ENCODE measurements at regions not wholly inside any gene's neighbourhood (a gene's known extent, or its start where the extent isn't known, plus 50 kb on each side); places are given as distances from the start of the nearest gene placed in this dataset.

- no peak for TF ChIP-seq CTCF (IDR thresholded peaks at IDR 0.05; ENCODE audit: unreplicated experiment)
- Mint-ChIP-seq H3K4me3 (ENCODE audit: low read depth, unreplicated experiment) (no peak overlapping the region), H3K36me3 (ENCODE audit: insufficient read depth, unreplicated experiment) (no peaks in the 10 kb centered on the region), H3K4me1 (ENCODE audit: low read depth, unreplicated experiment) (no peaks in the 10 kb centered on the region), H3K27ac (ENCODE audit: unreplicated experiment) (no peak overlapping the region), H3K27me3 (ENCODE audit: unreplicated experiment) (no peaks in the 10 kb centered on the region), H3K9me3 (ENCODE audit: low read depth, unreplicated experiment) (peaks cover 2% of the 10 kb centered on the region)
- intact Hi-C loops (cut with micrococcal nuclease; ENCODE audit: unreplicated experiment): no loop called here
- BruUV-seq (replicated peaks): no TSS peak
- no peak for DNase-seq
- CTCF ChIA-PET: interaction anchor here (0.7 kb wide), 1 partner anchor 591 kb away, joined by 6 read pairs; no protein-coding TSS in a partner anchor
Measured at GRCh38 chr5:26245321-26245720, 793.1 kb downstream of the CDH9 start.

- Mint-ChIP-seq H3K27me3 (ENCODE audit: unreplicated experiment) (no peaks in the 10 kb centered on the region), H3K36me3 (ENCODE audit: insufficient read depth, unreplicated experiment) (no peaks in the 10 kb centered on the region), H3K4me3 (ENCODE audit: low read depth, unreplicated experiment) (no peak overlapping the region), H3K4me1 (ENCODE audit: low read depth, unreplicated experiment) (no peaks in the 10 kb centered on the region), H3K27ac (ENCODE audit: unreplicated experiment) (no peak overlapping the region), H3K9me3 (ENCODE audit: low read depth, unreplicated experiment) (peaks cover 5% of the 10 kb centered on the region)
- TF ChIP-seq CTCF (IDR thresholded peaks at IDR 0.05; ENCODE audit: unreplicated experiment): no peak
- CTCF ChIA-PET: no interaction called here
- no TSS peak for BruUV-seq (replicated peaks)
- intact Hi-C loops (cut with micrococcal nuclease; ENCODE audit: unreplicated experiment): no loop called here
- no peak for DNase-seq
Measured at GRCh38 chr5:26239588-26239987, 798.8 kb downstream of the CDH9 start.

DNA sequence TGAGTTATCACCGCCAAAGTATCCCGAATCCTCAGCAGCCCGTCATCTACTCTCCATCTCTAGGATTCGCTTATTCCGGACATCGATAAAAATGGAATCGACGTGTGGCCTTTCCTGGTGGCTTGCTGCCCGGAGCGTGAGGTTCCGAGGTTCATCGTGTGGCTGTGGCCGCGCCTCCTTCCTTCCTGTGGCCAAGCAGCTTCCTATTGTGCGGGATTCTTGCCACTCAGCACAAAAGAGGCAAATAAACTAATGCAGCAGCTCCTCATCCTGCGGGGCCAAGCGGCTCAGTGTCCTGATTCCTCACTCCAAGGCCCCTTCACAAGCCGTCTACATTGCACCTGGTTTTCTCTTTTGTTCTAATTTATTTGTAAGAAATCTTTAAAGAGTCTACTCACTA lies 800.9 kb downstream of the CDH9 start:
- H3K27ac Mint-ChIP-seq (ENCODE audit: unreplicated experiment): no peak overlapping the region
- BruUV-seq (replicated peaks): no TSS peak
- CTCF ChIA-PET: no interaction called here
- no peak overlapping the region for H3K4me3 Mint-ChIP-seq (ENCODE audit: low read depth, unreplicated experiment)
- no peaks in the 10 kb centered on the region for H3K36me3 Mint-ChIP-seq (ENCODE audit: insufficient read depth, unreplicated experiment)
- no peak for TF ChIP-seq CTCF (IDR thresholded peaks at IDR 0.05; ENCODE audit: unreplicated experiment)
- intact Hi-C loops (cut with micrococcal nuclease; ENCODE audit: unreplicated experiment): no loop called here
- no peaks in the 10 kb centered on the region for H3K4me1 Mint-ChIP-seq (ENCODE audit: low read depth, unreplicated experiment)
- peaks cover 6% of the 10 kb centered on the region for H3K9me3 Mint-ChIP-seq (ENCODE audit: low read depth, unreplicated experiment)
- H3K27me3 Mint-ChIP-seq (ENCODE audit: unreplicated experiment): no peaks in the 10 kb centered on the region
- DNase-seq: no peak

- TF ChIP-seq CTCF (IDR thresholded peaks at IDR 0.05; ENCODE audit: unreplicated experiment): no peak
- DNase-seq: no peak
- intact Hi-C loops (cut with micrococcal nuclease; ENCODE audit: unreplicated experiment): no loop called here
- Mint-ChIP-seq H3K27me3 (ENCODE audit: unreplicated experiment) (no peaks in the 10 kb centered on the region), H3K9me3 (ENCODE audit: low read depth, unreplicated experiment) (peaks cover 7% of the 10 kb centered on the region), H3K4me1 (ENCODE audit: low read depth, unreplicated experiment) (no peaks in the 10 kb centered on the region), H3K36me3 (ENCODE audit: insufficient read depth, unreplicated experiment) (no peaks in the 10 kb centered on the region), H3K4me3 (ENCODE audit: low read depth, unreplicated experiment) (no peak overlapping the region), H3K27ac (ENCODE audit: unreplicated experiment) (no peak overlapping the region)
- BruUV-seq (replicated peaks): no TSS peak
- CTCF ChIA-PET: no interaction called here
Measured at GRCh38 chr5:26236936-26237335, 801.5 kb downstream of the CDH9 start.

GRCh38 chr5:26232706-26233105 lies 805.7 kb downstream of the CDH9 start:
- intact Hi-C loops (cut with micrococcal nuclease; ENCODE audit: unreplicated experiment): no loop called here
- DNase-seq: no peak
- Mint-ChIP-seq H3K9me3 (ENCODE audit: low read depth, unreplicated experiment) (peaks cover 13% of the 10 kb centered on the region), H3K27me3 (ENCODE audit: unreplicated experiment) (no peaks in the 10 kb centered on the region), H3K4me3 (ENCODE audit: low read depth, unreplicated experiment) (no peak overlapping the region), H3K36me3 (ENCODE audit: insufficient read depth, unreplicated experiment) (no peaks in the 10 kb centered on the region), H3K27ac (ENCODE audit: unreplicated experiment) (no peak overlapping the region), H3K4me1 (ENCODE audit: low read depth, unreplicated experiment) (no peaks in the 10 kb centered on the region)
- CTCF ChIA-PET: no interaction called here
- TF ChIP-seq CTCF (IDR thresholded peaks at IDR 0.05; ENCODE audit: unreplicated experiment): no peak
- no TSS peak for BruUV-seq (replicated peaks)

Measured in Calu3 (cell line).